BJ (cell line): ENCODE measurements at regions not wholly inside any gene's neighbourhood (a gene's known extent, or its start where the extent isn't known, plus 50 kb on each side); places are given as distances from the start of the nearest gene placed in this dataset.

Experiments
- CTCF ChIA-PET: fragments of 350-600 bp; formaldehyde crosslinking; extraction: SDS; loops from one replicate; lab custom pipeline; 2021; ENCODE audit warnings: antibody characterized with exemption, inconsistent platforms; lab: Yijun Ruan, JAX
- POLR2A ChIA-PET: fragments of 300-600 bp; sonication (Branson Sonifier 250); formaldehyde crosslinking; extraction: SDS; loops from one replicate; lab custom pipeline; 2021; ENCODE audit warnings: antibody characterized with exemption; lab: Charles Lee
- DNase-seq: peaks from one replicate; pipeline ENCODE4 v3.0.0-alpha.2; 2011; ENCODE audit warnings: low read depth
- H3K27me3 ChIP-seq: 2 replicates; pipeline ENCODE4 v1.6.0; 2011; ENCODE audit warnings: low read length; ENCODE audit not compliant: control insufficient read depth, insufficient read depth
- H3K36me3 ChIP-seq: 2 replicates; pipeline ENCODE4 v1.5.1; 2011; ENCODE audit warnings: low read length; ENCODE audit not compliant: control insufficient read depth, insufficient read depth
- H3K4me3 ChIP-seq: 2 replicates; pipeline ENCODE4 v1.5.1; 2011; ENCODE audit warnings: low read depth, mild to moderate bottlenecking, control low read depth, low read length
- TF ChIP-seq, protein P1 (sequence below): IDR thresholded peaks from 2 replicates; pipeline ENCODE4 v1.5.1; 2011; ENCODE audit warnings: low read depth, mild to moderate bottlenecking, control low read depth, inconsistent platforms, low read length, moderate library complexity; ENCODE audit not compliant: insufficient read depth

DNA sequence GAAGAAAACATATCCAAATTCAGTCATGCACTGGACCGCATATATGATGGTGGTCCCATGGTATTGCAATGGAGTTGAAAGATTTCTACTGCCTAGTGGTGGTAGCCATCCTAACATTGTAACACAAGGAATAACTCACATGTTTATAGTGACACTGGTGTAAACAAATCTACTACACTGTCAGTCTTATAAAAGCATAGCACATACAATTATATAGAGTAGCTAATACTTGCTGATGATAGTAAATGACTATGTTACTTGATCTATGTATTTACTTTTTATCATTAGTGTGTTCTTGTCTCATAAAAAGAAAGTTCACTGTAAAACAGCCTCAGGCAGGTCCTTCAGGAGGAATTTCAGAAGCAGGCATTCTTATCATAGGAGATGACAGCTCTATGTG lies 96.0 kb upstream of the CDIN1 start:
- Histone ChIP-seq H3K4me3 (no peak overlapping the region), H3K27me3 (no peaks in the 10 kb centered on the region), H3K36me3 (no peaks in the 10 kb centered on the region)
- DNase-seq, result no peak
- ChIA-PET CTCF (interaction anchor here (0.9 to 1.1 kb wide), 2 partner anchors 14 to 15 kb away, joined by 3 read pairs; no protein-coding TSS in a partner anchor), POLR2A (no interaction called here)
- TF ChIP-seq, protein P1, sequence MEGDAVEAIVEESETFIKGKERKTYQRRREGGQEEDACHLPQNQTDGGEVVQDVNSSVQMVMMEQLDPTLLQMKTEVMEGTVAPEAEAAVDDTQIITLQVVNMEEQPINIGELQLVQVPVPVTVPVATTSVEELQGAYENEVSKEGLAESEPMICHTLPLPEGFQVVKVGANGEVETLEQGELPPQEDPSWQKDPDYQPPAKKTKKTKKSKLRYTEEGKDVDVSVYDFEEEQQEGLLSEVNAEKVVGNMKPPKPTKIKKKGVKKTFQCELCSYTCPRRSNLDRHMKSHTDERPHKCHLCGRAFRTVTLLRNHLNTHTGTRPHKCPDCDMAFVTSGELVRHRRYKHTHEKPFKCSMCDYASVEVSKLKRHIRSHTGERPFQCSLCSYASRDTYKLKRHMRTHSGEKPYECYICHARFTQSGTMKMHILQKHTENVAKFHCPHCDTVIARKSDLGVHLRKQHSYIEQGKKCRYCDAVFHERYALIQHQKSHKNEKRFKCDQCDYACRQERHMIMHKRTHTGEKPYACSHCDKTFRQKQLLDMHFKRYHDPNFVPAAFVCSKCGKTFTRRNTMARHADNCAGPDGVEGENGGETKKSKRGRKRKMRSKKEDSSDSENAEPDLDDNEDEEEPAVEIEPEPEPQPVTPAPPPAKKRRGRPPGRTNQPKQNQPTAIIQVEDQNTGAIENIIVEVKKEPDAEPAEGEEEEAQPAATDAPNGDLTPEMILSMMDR, result no peak

DNA sequence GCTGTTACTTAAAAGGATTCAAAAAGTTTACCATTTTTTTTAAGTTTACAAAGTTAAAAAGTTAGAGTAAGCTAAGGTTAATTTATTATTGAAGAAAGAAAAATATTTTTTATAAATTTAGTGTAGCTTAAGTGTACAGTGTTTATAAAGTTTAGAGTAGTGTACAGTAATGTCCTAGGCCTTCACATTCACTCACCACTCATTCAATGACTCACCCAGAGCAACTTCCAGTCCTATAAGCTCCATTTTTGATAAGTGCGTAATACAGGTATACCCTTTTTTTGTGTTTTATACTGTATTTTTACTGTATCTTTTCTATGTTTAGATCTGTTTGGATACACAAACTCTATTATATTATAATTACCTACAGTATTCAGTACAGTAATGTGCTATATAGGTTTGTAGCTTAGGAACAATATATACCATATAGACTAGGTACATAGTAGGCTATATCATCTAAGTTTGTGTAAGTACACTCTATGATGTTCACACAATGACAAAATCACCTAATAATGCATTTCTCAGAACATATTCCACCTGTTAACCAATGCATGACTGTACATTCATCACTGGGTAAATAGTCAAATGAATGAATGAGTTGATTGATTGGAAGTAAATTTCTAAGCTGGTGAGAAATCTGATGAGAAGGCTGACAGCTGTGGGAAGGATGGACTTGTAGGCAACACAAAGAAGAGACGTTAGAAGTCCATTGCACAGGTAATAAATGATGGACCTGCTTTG lies 95.2 kb upstream of the CDIN1 start:
- DNase-seq, result no peak
- Histone ChIP-seq H3K36me3 (no peaks in the 10 kb centered on the region), H3K27me3 (no peaks in the 10 kb centered on the region), H3K4me3 (no peak overlapping the region)
- CTCF ChIA-PET, result no interaction called here
- POLR2A ChIA-PET, result interaction anchor here (0.7 kb wide), 1 partner anchor 723 kb away, joined by 3 read pairs; no protein-coding TSS in a partner anchor
- TF ChIP-seq, protein P1, result no peak

DNA sequence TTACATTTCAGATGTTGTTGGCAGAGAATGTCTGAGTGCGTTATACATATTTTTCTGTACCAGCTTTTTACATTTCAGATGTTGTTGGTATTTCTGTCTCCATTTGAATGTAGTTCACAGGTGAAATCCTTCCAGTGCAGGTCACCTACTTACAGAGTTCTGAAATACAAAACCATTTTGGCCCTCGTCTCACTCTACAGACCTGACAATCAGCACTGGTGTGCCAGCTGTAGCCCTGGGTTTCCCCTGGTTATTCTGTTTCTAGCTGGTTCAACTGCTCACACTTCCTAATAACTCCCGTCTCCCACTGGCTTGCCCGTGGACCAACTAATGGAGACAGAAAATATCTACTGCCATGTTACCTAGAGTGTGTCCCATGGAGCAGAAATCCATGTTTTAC lies 87.5 kb upstream of the CDIN1 start:
- ChIA-PET POLR2A (no interaction called here), CTCF (no interaction called here)
- H3K27me3 ChIP-seq, result no peaks in the 10 kb centered on the region

DNA sequence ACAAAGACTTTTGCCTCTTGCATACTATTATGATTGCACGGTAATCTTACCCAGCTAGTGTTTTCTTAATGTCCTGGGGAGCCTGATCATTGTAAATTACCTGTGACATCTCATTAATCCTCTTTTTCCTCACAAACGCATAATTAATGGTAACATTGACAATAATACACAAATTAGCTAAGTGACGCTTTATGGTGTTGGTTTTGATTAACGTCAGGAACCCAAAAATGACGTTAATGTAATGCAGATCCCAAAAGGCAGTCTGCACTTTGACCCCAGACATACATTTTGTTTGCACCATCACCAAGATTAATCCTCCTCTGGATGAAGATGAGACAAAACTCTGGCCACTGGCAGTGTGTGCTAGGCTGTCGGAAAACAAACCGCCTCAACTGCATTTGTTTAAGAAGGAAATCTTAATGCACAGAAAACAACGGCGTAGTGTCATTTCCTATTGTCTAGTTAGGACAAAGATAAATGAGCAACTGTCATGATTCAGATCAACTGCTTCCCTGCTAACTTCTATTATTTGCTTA lies 83.9 kb upstream of the CDIN1 start:
- H3K27me3 ChIP-seq, result no peaks in the 10 kb centered on the region
- POLR2A ChIA-PET, result no interaction called here
- H3K36me3 ChIP-seq, result no peaks in the 10 kb centered on the region
- TF ChIP-seq, protein P1, result no peak
- no peak overlapping the region for H3K4me3 ChIP-seq
- CTCF ChIA-PET, result no interaction called here
- no peak for DNase-seq

More for the DNA sequence above, 87.5 kb upstream of the CDIN1 start:
- Histone ChIP-seq H3K36me3 (no peaks in the 10 kb centered on the region), H3K4me3 (no peak overlapping the region)
- no peak for DNase-seq
- TF ChIP-seq, protein P1, result no peak

DNA sequence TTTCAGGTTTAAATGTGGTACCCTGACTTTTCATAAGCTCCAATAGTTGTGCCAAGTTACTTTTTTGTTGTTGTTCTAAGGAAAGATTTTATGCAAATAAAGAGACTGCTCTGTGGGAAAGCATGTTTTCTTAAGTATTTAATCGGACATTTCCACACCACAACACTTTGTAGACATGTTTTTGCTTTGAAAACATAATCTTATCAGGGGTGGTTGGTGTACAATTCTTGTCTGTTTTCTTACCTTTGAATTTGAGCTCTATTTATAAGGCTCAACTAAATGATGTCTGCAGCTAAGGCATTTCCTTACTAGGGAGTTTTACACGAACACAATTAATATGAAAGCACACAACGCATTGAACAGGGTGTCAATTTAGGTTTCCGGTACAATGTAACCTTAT lies 81.5 kb upstream of the CDIN1 start:
- CTCF ChIA-PET, result interaction anchor here (1.5 kb wide), 1 partner anchor 248 kb away, joined by 3 read pairs; no protein-coding TSS in a partner anchor
- Histone ChIP-seq H3K4me3 (no peak overlapping the region), H3K27me3 (no peaks in the 10 kb centered on the region), H3K36me3 (no peaks in the 10 kb centered on the region)
- TF ChIP-seq, protein P1, result no peak
- no peak for DNase-seq
- POLR2A ChIA-PET, result interaction anchor here (0.5 to 0.6 kb wide), 2 partner anchors 603 to 1380 kb away, joined by 3 to 4 read pairs; no protein-coding TSS in a partner anchor
